Left ventricle myocardium inferior (tissue), 1 donor: ENCODE measurements at regions not wholly inside any gene's neighbourhood (a gene's known extent, or its start where the extent isn't known, plus 50 kb on each side); places are given as distances from the start of the nearest gene placed in this dataset.
A peak's percentile ranks its signal among the peaks of the same experiment; 100 is the strongest.

Experiments
- DNase-seq: peaks from one replicate; pipeline ENCODE4 v3.0.0-alpha.2; 2020
- H3K27ac ChIP-seq: fragments of 200-600 bp; replicated peaks from 2 replicates; pipeline ENCODE4 v1.8.0; 2021
- H3K27me3 ChIP-seq: fragments of 200-600 bp; 2 replicates; pipeline ENCODE4 v1.8.0; 2021; ENCODE audit warnings: low read depth
- H3K36me3 ChIP-seq: fragments of 200-600 bp; 2 replicates; pipeline ENCODE4 v1.8.0; 2021
- H3K4me1 ChIP-seq: fragments of 200-600 bp; 2 replicates; pipeline ENCODE4 v1.8.0; 2021
- H3K4me3 ChIP-seq: fragments of 200-600 bp; 2 replicates; pipeline ENCODE4 v1.8.0; 2021; ENCODE audit warnings: mild to moderate bottlenecking, moderate library complexity
- H3K9me3 ChIP-seq: fragments of 200-600 bp; replicated peaks from 2 replicates; pipeline ENCODE4 v1.8.0; 2021
- intact Hi-C: fragments of 100-400 bp; cut with micrococcal nuclease; formaldehyde crosslinking; loops from one replicate; pipeline ENCODE4 v1.11.0; 2022
- TF ChIP-seq, protein P1 (sequence below): fragments of 200-600 bp; IDR thresholded peaks from 2 replicates; pipeline ENCODE4 v1.8.0; 2021; ENCODE audit warnings: antibody characterized with exemption, mild to moderate bottlenecking, borderline replicate concordance
- donor health status: DM: no; HTN: yes; CAD: no; lungs with severe emphysema.

DNA sequence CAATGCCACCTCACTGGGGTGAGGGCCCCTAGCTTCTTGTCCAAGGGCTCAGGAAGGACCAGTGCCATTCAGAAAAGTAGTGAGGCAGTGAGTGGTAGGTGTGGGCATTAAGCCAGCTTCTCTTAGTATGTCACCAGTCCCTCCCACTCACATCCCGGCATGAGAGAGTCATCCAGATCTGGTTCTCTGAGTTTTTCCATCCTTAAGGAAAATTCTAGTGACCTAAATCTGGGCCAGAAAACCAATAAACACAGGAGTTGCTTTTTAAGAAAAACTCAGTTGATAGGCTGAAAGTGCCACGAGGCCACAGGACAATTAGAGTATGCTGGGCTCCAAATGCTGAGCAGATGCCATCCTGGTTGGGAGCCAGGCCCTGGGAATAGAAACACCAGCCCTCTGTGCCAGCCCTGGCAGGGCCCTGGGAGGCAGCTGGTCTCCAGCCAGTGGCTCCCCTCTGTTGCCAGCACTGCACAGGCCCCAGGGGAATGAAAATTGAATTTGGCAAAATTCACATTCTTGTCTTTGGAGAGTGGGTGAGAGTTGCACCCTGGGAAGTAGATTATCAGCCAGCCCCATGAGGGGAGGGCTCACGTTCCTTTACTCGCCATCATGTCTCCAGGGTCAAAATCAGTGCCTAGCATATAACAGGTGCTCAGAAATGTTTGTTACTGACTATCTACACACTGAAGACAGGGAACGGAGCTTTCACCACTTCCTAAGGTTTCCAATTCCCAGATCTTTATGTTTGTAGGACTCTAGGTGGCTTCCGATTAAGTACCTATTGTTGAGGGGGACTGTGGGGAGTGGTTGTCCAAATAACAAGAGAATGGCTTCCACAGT, 52.8 kb downstream of the FAM43A start:
- Histone ChIP-seq H3K4me3 (no peak overlapping the region), H3K9me3 (peaks cover 14% of the 10 kb centered on the region), H3K4me1 (peaks cover 33% of the 10 kb centered on the region), H3K27ac (peak overlapping the region; percentile 43), H3K36me3 (peaks cover 3% of the 10 kb centered on the region), H3K27me3 (no peaks in the 10 kb centered on the region)
- intact Hi-C loops = no loop called here
- TF ChIP-seq, protein P1, sequence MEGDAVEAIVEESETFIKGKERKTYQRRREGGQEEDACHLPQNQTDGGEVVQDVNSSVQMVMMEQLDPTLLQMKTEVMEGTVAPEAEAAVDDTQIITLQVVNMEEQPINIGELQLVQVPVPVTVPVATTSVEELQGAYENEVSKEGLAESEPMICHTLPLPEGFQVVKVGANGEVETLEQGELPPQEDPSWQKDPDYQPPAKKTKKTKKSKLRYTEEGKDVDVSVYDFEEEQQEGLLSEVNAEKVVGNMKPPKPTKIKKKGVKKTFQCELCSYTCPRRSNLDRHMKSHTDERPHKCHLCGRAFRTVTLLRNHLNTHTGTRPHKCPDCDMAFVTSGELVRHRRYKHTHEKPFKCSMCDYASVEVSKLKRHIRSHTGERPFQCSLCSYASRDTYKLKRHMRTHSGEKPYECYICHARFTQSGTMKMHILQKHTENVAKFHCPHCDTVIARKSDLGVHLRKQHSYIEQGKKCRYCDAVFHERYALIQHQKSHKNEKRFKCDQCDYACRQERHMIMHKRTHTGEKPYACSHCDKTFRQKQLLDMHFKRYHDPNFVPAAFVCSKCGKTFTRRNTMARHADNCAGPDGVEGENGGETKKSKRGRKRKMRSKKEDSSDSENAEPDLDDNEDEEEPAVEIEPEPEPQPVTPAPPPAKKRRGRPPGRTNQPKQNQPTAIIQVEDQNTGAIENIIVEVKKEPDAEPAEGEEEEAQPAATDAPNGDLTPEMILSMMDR = no peak
- DNase-seq = peak; percentile 77

DNA sequence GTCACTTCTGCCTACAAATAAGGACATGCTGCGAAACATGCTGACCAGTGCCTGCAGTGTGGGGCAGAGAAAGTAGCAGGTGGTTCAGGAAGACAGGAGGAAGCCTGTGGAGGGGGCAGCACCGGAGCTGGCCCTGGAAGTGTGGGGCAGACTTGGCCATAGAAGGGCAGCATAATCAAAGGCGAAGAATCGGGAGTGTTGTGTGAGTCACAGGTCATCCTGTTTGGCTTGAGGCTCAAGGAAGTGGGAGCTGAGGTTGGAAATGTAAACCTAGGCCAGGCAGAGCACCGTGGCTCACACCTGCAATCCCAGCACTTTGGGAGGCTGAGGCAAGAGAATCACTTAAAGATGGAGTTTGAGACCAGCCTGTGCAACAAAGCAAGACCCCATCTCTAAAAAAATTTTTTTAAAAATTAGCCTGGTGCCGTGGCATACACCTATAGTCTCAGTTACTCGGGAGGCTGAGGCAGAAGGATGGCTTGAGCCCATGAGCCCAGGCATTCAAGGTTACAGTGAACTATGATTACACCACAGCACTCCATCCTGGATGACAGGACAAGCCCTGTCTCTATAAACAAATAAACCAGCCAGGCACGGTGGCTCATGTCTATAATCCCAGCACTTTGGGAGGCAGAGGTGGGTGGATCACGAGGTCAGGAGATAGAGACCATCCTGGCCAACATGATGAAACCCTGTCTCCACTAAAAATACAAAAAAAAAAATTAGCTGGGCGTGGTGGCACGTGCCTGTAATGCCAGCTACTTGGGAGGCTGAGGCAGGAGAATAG, 54.0 kb downstream of the FAM43A start:
- DNase-seq = no peak
- intact Hi-C loops = no loop called here
- TF ChIP-seq, protein P1 = no peak

DNA sequence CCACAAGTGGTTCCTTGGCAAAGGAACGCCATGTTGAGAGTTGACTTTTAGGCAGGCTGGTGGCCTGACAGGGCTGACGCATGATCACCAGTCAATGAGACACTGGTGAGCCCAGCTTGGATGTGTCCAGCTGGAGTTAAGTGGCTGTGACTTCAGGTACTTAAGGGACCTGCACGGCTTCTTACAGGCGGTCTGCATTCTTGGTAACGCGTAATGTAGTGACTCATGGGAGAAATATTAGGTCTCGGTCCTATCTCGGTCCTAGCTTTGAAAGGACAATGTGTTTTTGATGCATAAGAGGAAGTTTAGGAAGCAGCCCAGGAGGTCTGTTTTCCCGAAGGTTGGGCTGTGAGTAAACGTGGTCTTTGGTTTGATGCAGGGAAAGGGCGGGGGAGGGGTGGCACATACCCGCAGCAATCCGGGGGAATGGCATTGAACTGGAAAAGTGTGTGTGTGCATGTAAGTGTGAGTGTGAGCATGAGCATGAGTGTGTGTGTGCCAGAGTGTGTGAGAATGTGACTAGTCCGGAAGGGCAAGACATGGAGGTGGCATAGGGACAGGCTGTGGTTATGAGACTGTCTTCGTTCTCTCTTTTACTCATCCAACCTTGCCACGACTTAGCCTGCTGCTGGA, 55.3 kb downstream of the FAM43A start:
- H3K36me3 ChIP-seq = no peaks in the 10 kb centered on the region
- H3K4me1 ChIP-seq = peaks cover 33% of the 10 kb centered on the region
- H3K9me3 ChIP-seq = no peaks in the 10 kb centered on the region
- intact Hi-C loops = no loop called here
- no peaks in the 10 kb centered on the region for H3K27me3 ChIP-seq
- TF ChIP-seq, protein P1 = no peak
- DNase-seq = no peak
- H3K4me3 ChIP-seq = no peak overlapping the region
- H3K27ac ChIP-seq = peak overlapping the region; percentile 45

More for the DNA sequence above, 54.0 kb downstream of the FAM43A start:
- no peaks in the 10 kb centered on the region for H3K27me3 ChIP-seq
- H3K9me3 ChIP-seq = peaks cover 10% of the 10 kb centered on the region
- no peak overlapping the region for H3K4me3 ChIP-seq
- H3K27ac ChIP-seq = no peak overlapping the region
- H3K4me1 ChIP-seq = peaks cover 33% of the 10 kb centered on the region
- H3K36me3 ChIP-seq = peaks cover 3% of the 10 kb centered on the region

DNA sequence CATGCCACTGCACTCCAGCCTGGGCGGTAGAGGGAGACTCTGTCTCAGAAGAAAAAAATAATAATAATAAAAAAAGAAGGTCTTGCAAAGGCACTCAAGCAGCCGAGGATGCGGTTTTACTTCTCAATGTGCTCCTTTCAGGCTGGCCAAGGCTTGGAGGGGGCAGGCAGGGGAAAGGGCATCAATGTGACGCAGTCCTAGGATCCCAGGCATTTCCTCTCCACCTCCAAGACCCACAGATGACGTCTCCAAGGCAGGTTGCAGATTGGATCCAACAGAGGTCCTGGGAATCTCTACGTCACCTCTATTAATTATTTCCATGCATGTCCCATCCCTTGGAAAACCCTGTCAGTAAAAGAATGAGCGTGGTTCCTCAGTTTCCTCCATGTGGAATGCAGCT, 56.2 kb downstream of the FAM43A start:
- TF ChIP-seq, protein P1 = no peak
- no peak for DNase-seq

DNA sequence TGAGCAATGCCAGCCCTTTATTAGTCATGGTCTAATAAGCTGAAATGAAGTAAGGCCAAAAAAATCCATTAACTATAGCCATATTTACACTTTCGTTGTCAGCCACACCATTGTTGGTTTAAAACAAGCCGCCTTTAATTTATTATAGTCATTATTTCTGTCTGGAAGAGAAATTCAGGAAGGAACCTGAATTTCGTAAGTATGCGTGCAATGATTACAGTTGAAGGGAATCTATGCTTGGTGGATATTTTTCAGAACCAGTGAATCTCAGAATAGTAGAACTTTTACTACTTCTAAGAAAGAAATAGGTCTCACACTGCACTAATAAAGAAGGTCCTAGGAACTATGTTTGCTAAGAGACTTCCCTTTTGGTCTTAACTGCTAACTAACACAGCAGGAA, 59.1 kb downstream of the FAM43A start:
- TF ChIP-seq, protein P1 = no peak
- DNase-seq = no peak
- intact Hi-C loops = no loop called here
- Histone ChIP-seq H3K27ac (no peak overlapping the region), H3K9me3 (no peaks in the 10 kb centered on the region), H3K27me3 (no peaks in the 10 kb centered on the region), H3K36me3 (no peaks in the 10 kb centered on the region), H3K4me1 (peaks cover 11% of the 10 kb centered on the region), H3K4me3 (no peak overlapping the region)

More for the DNA sequence above, 56.2 kb downstream of the FAM43A start:
- intact Hi-C loops = no loop called here
- H3K4me1 ChIP-seq = peaks cover 33% of the 10 kb centered on the region
- no peaks in the 10 kb centered on the region for H3K27me3 ChIP-seq
- no peaks in the 10 kb centered on the region for H3K36me3 ChIP-seq
- H3K9me3 ChIP-seq = no peaks in the 10 kb centered on the region
- no peak overlapping the region for H3K27ac ChIP-seq
- no peak overlapping the region for H3K4me3 ChIP-seq
